ENCODE measurements at regions not wholly inside any gene's neighbourhood (a gene's known extent, or its start where the extent isn't known, plus 50 kb on each side); places are given as distances from the start of the nearest gene placed in this dataset.

- DNase-seq (ENCODE audit: low read depth, low spot score): no peak
- TF ChIP-seq ZNF274 (IDR thresholded peaks at IDR 0.05; ENCODE audit: low read depth, low read length) (no peak), SUZ12 (IDR thresholded peaks at IDR 0.05; ENCODE audit: extremely low read depth, insufficient read depth, insufficient read length) (no peak), YY1 (IDR thresholded peaks at IDR 0.05; ENCODE audit: insufficient read depth, insufficient read length) (no peak)
- H3K9ac ChIP-seq (ENCODE audit: insufficient read length, low read depth): no peak overlapping the region
- H3K9me3 ChIP-seq (ENCODE audit: insufficient read depth, low read length): no peaks in the 10 kb centered on the region
- H3K4me1 ChIP-seq (ENCODE audit: insufficient read depth, insufficient read length): no peaks in the 10 kb centered on the region
- no peaks in the 10 kb centered on the region for H3K27me3 ChIP-seq (ENCODE audit: insufficient read depth, insufficient read length)
- no peaks in the 10 kb centered on the region for H3K36me3 ChIP-seq (ENCODE audit: insufficient read depth, insufficient read length, low read length)
- no peak overlapping the region for H3K4me3 ChIP-seq (ENCODE audit: insufficient read length, low read depth)
Measured at GRCh38 chr3:18247139-18247695, 177.9 kb downstream of the SATB1 start.

GRCh38 chr3:18246336-18247060 lies 178.6 kb downstream of the SATB1 start:
- no peak for TF ChIP-seq ZNF274 (IDR thresholded peaks at IDR 0.05; ENCODE audit: low read depth, low read length)
- no peak for TF ChIP-seq YY1 (IDR thresholded peaks at IDR 0.05; ENCODE audit: insufficient read depth, insufficient read length)
- DNase-seq (ENCODE audit: low read depth, low spot score): no peak
- H3K4me1 ChIP-seq (ENCODE audit: insufficient read depth, insufficient read length): no peaks in the 10 kb centered on the region
- H3K27me3 ChIP-seq (ENCODE audit: insufficient read depth, insufficient read length): no peaks in the 10 kb centered on the region
- no peaks in the 10 kb centered on the region for H3K36me3 ChIP-seq (ENCODE audit: insufficient read depth, insufficient read length, low read length)
- no peak overlapping the region for H3K4me3 ChIP-seq (ENCODE audit: insufficient read length, low read depth)
- H3K9ac ChIP-seq (ENCODE audit: insufficient read length, low read depth): no peak overlapping the region
- H3K9me3 ChIP-seq (ENCODE audit: insufficient read depth, low read length): no peaks in the 10 kb centered on the region

- no peak for DNase-seq (ENCODE audit: low read depth, low spot score)
- Histone ChIP-seq H3K36me3 (ENCODE audit: insufficient read depth, insufficient read length, low read length) (no peaks in the 10 kb centered on the region), H3K9me3 (ENCODE audit: insufficient read depth, low read length) (no peaks in the 10 kb centered on the region), H3K4me1 (ENCODE audit: insufficient read depth, insufficient read length) (no peaks in the 10 kb centered on the region), H3K4me3 (ENCODE audit: insufficient read length, low read depth) (no peak overlapping the region), H3K9ac (ENCODE audit: insufficient read length, low read depth) (no peak overlapping the region), H3K27me3 (ENCODE audit: insufficient read depth, insufficient read length) (no peaks in the 10 kb centered on the region)
- TF ChIP-seq YY1 (IDR thresholded peaks at IDR 0.05; ENCODE audit: insufficient read depth, insufficient read length): no peak
- no peak for TF ChIP-seq SUZ12 (IDR thresholded peaks at IDR 0.05; ENCODE audit: extremely low read depth, insufficient read depth, insufficient read length)
Measured at GRCh38 chr3:18245721-18246120, 179.4 kb downstream of the SATB1 start.

GRCh38 chr3:18241837-18242236 lies 183.3 kb downstream of the SATB1 start:
- Histone ChIP-seq H3K9ac (ENCODE audit: insufficient read length, low read depth) (no peak overlapping the region), H3K9me3 (ENCODE audit: insufficient read depth, low read length) (no peaks in the 10 kb centered on the region), H3K4me1 (ENCODE audit: insufficient read depth, insufficient read length) (no peaks in the 10 kb centered on the region), H3K27me3 (ENCODE audit: insufficient read depth, insufficient read length) (no peaks in the 10 kb centered on the region), H3K4me3 (ENCODE audit: insufficient read length, low read depth) (no peak overlapping the region), H3K36me3 (ENCODE audit: insufficient read depth, insufficient read length, low read length) (no peaks in the 10 kb centered on the region)
- TF ChIP-seq SUZ12 (IDR thresholded peaks at IDR 0.05; ENCODE audit: extremely low read depth, insufficient read depth, insufficient read length): no peak
- DNase-seq (ENCODE audit: low read depth, low spot score): no peak

- H3K9ac ChIP-seq (ENCODE audit: insufficient read length, low read depth): no peak overlapping the region
- H3K4me1 ChIP-seq (ENCODE audit: insufficient read depth, insufficient read length): no peaks in the 10 kb centered on the region
- TF ChIP-seq ZNF274 (IDR thresholded peaks at IDR 0.05; ENCODE audit: low read depth, low read length): no peak
- no peak for TF ChIP-seq YY1 (IDR thresholded peaks at IDR 0.05; ENCODE audit: insufficient read depth, insufficient read length)
- TF ChIP-seq SUZ12 (IDR thresholded peaks at IDR 0.05; ENCODE audit: extremely low read depth, insufficient read depth, insufficient read length): no peak
- H3K27me3 ChIP-seq (ENCODE audit: insufficient read depth, insufficient read length): no peaks in the 10 kb centered on the region
- no peak overlapping the region for H3K4me3 ChIP-seq (ENCODE audit: insufficient read length, low read depth)
- H3K9me3 ChIP-seq (ENCODE audit: insufficient read depth, low read length): peaks cover 14% of the 10 kb centered on the region
- DNase-seq (ENCODE audit: low read depth, low spot score): no peak
- no peaks in the 10 kb centered on the region for H3K36me3 ChIP-seq (ENCODE audit: insufficient read depth, insufficient read length, low read length)
Measured at GRCh38 chr3:18239674-18240073, 185.5 kb downstream of the SATB1 start.

- Histone ChIP-seq H3K4me1 (ENCODE audit: insufficient read depth, insufficient read length) (peaks cover 6% of the 10 kb centered on the region), H3K4me3 (ENCODE audit: insufficient read length, low read depth) (no peak overlapping the region), H3K36me3 (ENCODE audit: insufficient read depth, insufficient read length, low read length) (no peaks in the 10 kb centered on the region), H3K9ac (ENCODE audit: insufficient read length, low read depth) (no peak overlapping the region), H3K27me3 (ENCODE audit: insufficient read depth, insufficient read length) (no peaks in the 10 kb centered on the region), H3K9me3 (ENCODE audit: insufficient read depth, low read length) (peaks cover 14% of the 10 kb centered on the region)
- no peak for TF ChIP-seq YY1 (IDR thresholded peaks at IDR 0.05; ENCODE audit: insufficient read depth, insufficient read length)
- TF ChIP-seq ZNF274 (IDR thresholded peaks at IDR 0.05; ENCODE audit: low read depth, low read length): no peak
- no peak for DNase-seq (ENCODE audit: low read depth, low spot score)
Measured at GRCh38 chr3:18238746-18239331, 186.3 kb downstream of the SATB1 start.

GRCh38 chr3:18238332-18238731 lies 186.8 kb downstream of the SATB1 start:
- no peak overlapping the region for H3K9ac ChIP-seq (ENCODE audit: insufficient read length, low read depth)
- TF ChIP-seq ZNF274 (IDR thresholded peaks at IDR 0.05; ENCODE audit: low read depth, low read length): no peak
- TF ChIP-seq SUZ12 (IDR thresholded peaks at IDR 0.05; ENCODE audit: extremely low read depth, insufficient read depth, insufficient read length): no peak
- TF ChIP-seq YY1 (IDR thresholded peaks at IDR 0.05; ENCODE audit: insufficient read depth, insufficient read length): no peak
- H3K4me3 ChIP-seq (ENCODE audit: insufficient read length, low read depth): no peak overlapping the region
- H3K9me3 ChIP-seq (ENCODE audit: insufficient read depth, low read length): peaks cover 14% of the 10 kb centered on the region
- H3K36me3 ChIP-seq (ENCODE audit: insufficient read depth, insufficient read length, low read length): no peaks in the 10 kb centered on the region
- no peaks in the 10 kb centered on the region for H3K27me3 ChIP-seq (ENCODE audit: insufficient read depth, insufficient read length)
- DNase-seq (ENCODE audit: low read depth, low spot score): no peak
- H3K4me1 ChIP-seq (ENCODE audit: insufficient read depth, insufficient read length): peaks cover 6% of the 10 kb centered on the region
